ENCODE measurements at regions not wholly inside any gene's neighbourhood (a gene's known extent, or its start where the extent isn't known, plus 50 kb on each side); places are given as distances from the start of the nearest gene placed in this dataset.

DNA sequence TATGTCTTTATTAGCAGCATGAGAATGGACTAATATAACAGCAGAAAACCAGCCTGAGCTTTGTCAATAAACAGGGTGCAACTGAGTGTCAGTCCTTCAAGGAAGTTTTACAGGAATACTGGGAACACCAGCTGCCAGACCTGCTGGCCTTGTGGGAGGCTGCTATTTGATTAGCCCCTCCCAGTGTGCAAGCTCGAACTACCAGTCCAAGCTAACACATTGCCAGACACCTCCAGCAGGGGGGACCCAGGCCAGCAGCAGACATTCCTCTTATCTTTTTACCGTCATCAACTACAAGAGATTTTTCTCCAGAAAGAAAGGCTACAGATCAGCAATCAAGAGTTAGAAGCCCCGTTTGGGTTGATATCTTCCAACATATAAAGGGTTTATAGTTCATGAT is 942.8 kb upstream of the TENM4 start:
- Mint-ChIP-seq H3K4me1 (no peaks in the 10 kb centered on the region), H3K27ac (no peak overlapping the region), H3K9me3 (peaks cover 0 to 4% of the 10 kb centered on the region in 2 donors), H3K36me3 (no peaks in the 10 kb centered on the region), H3K4me3 (no peak overlapping the region), H3K27me3 (no peaks in the 10 kb centered on the region)
- no peak for ATAC-seq (replicated peaks)
- DNase-seq: no peak

DNA sequence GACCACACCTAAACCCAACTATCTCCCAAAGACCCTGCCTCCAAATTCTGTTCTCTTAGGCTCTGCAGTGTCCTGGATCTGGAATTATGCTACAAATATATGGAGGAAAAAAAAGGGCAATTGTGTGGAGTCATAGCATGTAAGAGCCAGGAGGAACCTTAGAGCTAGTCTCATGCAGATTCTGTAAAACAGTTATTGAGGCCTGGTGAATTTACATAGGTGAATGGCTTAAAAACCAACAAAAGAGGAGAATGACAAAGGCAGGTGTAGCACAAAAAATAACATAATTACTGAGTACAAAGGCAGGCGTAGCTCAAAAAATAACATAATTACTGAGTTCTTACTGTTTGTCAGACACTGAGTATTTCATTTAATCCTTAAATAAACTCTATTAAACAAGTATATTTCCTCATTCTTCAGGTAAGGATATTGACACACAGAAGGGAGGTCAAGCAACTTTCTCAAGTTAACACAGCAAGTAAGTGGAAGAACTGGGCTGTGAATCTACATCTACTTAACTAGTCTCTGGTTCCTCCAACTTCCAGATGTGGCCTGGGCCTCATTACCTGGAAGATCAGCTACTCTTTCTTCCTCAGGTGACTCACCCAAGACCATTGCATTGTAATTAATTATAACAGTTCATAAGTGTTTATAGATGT is 938.9 kb upstream of the TENM4 start:
- no peaks in the 10 kb centered on the region for H3K27me3 Mint-ChIP-seq
- H3K4me1 Mint-ChIP-seq: no peaks in the 10 kb centered on the region
- H3K36me3 Mint-ChIP-seq: no peaks in the 10 kb centered on the region
- no peak for DNase-seq
- H3K4me3 Mint-ChIP-seq: no peak overlapping the region
- H3K27ac Mint-ChIP-seq: no peak overlapping the region
- H3K9me3 Mint-ChIP-seq: peaks cover 0 to 9% of the 10 kb centered on the region in 2 donors
- no peak for ATAC-seq (replicated peaks)

DNA sequence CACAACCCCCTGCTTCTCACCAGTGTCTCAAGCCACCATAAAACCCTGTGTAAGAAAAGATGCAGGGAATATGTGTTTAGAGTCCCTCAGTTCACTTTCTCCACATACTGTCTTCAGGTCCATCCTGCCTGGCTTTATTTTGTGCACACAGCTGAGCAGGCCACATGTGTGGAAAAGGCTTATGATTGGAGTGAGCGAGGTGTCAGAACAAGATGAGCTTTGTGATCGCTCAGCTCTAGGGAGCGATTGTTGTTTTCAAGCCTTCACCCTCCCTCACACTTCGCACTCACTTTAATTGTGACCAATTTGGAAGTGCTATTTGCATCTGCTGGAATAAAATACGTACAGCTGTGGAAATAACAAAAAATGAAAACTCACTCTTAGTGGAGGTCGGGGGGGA is 931.1 kb upstream of the TENM4 start:
- Mint-ChIP-seq H3K36me3 (no peaks in the 10 kb centered on the region), H3K4me3 (no peak overlapping the region), H3K9me3 (peaks cover 3 to 11% of the 10 kb centered on the region in 2 donors), H3K27ac (no peak overlapping the region), H3K4me1 (no peaks in the 10 kb centered on the region), H3K27me3 (no peaks in the 10 kb centered on the region)
- DNase-seq (no peak), ATAC-seq (replicated peaks) (no peak)

DNA sequence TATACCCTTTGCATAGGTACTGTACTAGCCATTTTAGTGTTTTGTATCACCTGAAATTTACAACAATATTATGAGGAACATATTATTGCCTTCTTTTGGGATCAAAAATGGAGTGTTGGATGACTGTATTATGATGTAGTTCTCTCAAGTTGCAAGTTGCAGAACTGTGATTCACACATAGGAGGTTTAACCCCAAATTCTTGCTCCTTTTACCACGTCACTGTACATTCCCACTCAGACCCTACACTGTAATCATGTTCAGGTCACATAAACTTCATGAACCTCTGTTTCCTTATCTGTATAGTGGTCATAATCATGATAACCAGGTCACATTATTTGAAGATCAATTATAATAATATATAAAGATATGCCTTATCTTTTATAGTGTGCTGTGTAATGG is 925.1 kb upstream of the TENM4 start:
- H3K4me3 Mint-ChIP-seq: no peak overlapping the region
- H3K9me3 Mint-ChIP-seq: peaks cover 3 to 4% of the 10 kb centered on the region in 2 donors
- H3K27ac Mint-ChIP-seq: no peak overlapping the region
- no peaks in the 10 kb centered on the region for H3K27me3 Mint-ChIP-seq
- H3K4me1 Mint-ChIP-seq: no peaks in the 10 kb centered on the region
- H3K36me3 Mint-ChIP-seq: no peaks in the 10 kb centered on the region
- ATAC-seq (replicated peaks) (no peak), DNase-seq (no peak)

DNA sequence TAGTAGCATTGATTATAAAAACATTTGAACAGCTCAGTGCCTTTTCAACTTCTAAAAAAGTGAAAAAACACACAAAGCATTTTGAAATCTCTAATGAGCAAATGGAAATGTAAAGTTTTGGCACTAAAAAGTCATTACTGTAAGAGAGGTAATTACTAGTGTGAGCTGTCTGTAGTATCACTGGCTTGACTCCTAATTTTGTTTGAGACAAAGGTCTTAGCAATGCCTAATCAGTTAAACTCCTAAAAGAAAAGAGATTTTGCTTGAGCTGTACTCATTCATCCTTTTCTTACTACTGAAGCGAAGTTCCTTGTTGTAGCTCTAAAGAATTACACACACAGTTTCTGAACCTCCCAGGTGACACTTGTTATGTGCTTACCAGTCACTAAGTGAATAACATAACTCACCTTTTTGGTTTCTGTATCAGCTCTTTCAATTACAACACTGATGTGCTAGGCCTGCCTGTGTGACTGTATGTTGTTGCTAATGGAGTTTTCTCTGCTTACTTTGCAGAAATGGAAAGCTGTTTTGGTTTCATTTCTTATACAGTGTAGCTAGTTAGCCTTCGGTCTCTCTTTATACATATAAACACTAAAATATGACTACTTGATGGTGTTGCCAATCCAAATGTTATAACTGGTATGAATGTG is 924.4 kb upstream of the TENM4 start:
- Mint-ChIP-seq H3K4me1 (no peaks in the 10 kb centered on the region), H3K27ac (no peak overlapping the region), H3K4me3 (no peak overlapping the region), H3K36me3 (no peaks in the 10 kb centered on the region), H3K27me3 (no peaks in the 10 kb centered on the region), H3K9me3 (peaks cover under 1 to 2% of the 10 kb centered on the region in 2 donors)
- ATAC-seq (replicated peaks) (no peak), DNase-seq (no peak)

DNA sequence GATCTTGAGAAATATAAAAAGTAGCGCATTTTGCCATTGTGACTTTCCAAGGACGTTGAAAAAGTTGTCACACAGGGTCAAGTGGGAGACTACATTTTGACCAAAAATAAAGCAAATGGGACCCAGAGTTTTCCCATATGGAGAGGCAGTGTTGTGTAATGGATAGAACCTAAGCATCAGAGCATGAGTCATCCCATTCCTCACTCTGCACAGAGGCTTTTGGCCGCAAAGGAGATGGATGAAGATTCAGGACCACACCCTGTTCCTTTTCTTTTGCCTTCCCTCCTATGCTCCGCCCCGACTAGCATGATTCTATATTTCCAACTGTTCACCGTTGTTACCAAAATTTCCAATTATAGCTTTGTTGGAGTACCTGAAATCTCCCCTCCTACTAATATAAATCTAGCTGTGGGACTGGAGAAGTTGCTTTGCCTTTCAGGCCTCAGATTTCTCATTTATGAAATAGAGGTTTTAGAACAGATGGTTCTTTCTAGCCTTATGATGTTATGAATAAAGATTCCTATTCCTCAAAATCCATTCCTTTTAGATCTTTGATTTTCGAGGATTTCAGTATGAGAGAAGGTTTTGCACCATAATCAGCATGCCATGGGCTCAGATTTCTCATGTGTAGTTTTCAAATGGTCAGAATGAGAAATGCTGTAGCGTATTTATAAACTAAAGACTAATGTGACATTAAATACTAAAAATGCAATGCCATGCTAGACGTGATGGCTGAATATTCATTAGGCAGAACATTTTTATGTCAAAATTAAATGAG is 921.9 kb upstream of the TENM4 start:
- Mint-ChIP-seq H3K4me1 (no peaks in the 10 kb centered on the region), H3K36me3 (no peaks in the 10 kb centered on the region), H3K9me3 (peaks cover 0 to 2% of the 10 kb centered on the region in 2 donors), H3K27me3 (no peaks in the 10 kb centered on the region), H3K4me3 (no peak overlapping the region), H3K27ac (no peak overlapping the region)
- ATAC-seq (replicated peaks) (no peak), DNase-seq (no peak)

DNA sequence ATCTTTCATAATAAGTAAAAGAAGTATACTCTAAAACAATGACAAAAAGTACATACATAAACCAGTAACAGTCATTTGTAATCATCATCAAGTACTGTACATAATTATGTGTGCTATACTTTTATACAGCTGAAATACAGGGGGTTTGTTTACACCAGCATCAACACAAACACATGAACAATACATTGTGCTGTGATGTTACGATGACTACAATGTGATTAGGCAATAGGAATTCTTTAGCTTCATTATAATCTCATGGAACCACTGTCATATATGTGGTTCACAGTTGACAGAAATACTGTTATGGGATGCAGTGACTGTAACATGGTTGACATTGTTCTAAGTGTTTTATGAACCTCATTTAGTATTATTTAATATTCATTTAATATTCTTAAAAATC is 914.4 kb upstream of the TENM4 start:
- H3K36me3 Mint-ChIP-seq: no peaks in the 10 kb centered on the region
- no peak for DNase-seq
- H3K4me3 Mint-ChIP-seq: no peak overlapping the region
- no peaks in the 10 kb centered on the region for H3K27me3 Mint-ChIP-seq
- H3K4me1 Mint-ChIP-seq: no peaks in the 10 kb centered on the region
- H3K27ac Mint-ChIP-seq: no peak overlapping the region
- H3K9me3 Mint-ChIP-seq: peaks cover 0 to 1% of the 10 kb centered on the region in 2 donors
- no peak for ATAC-seq (replicated peaks)

DNA sequence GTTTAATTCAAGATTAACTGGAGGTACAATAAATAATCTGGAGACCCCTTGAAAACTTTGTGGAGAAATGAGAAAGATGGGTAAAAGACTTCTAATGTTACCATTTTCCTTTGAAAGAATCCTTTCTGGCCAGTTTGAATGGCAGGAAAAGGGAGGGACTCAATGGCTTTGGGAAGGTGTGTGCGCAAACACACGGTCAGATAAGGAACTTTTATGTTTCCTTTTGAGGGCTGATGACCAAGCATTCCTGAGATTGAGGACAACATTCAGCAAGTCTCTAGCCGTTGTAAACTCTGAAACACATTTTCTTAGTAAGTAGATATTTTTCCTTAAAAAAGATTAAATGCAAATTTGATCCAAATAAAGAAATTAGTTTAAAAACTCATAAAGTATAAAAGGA is 909.7 kb upstream of the TENM4 start:
- no peaks in the 10 kb centered on the region for H3K4me1 Mint-ChIP-seq

DNA sequence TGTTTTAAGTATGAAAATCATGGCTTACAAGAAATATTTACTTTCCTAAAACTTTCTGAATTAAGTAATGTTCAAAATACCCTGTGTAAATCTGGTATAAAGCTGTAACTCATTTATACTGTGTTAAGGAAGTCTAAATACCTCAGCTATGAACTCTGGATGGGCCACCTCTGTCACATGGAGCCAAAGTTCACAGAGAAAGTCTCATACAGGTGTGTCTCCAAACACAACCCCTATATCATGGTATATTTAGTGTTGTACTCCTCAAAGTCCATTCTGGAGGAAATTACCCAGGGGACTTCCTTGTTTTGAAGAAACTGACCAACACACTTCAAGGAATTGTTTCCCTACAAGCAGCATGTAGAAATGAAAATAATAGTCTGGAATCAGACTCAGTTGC is 909.2 kb upstream of the TENM4 start:
- DNase-seq (no peak), ATAC-seq (replicated peaks) (no peak)
- Mint-ChIP-seq H3K4me1 (no peaks in the 10 kb centered on the region), H3K9me3 (no peaks in the 10 kb centered on the region), H3K27ac (no peak overlapping the region), H3K36me3 (no peaks in the 10 kb centered on the region), H3K27me3 (no peaks in the 10 kb centered on the region), H3K4me3 (no peak overlapping the region)

More for the DNA sequence above, 909.7 kb upstream of the TENM4 start:
- ATAC-seq (replicated peaks): no peak
- DNase-seq: no peak
- no peak overlapping the region for H3K27ac Mint-ChIP-seq
- no peaks in the 10 kb centered on the region for H3K27me3 Mint-ChIP-seq
- no peaks in the 10 kb centered on the region for H3K36me3 Mint-ChIP-seq
- H3K4me3 Mint-ChIP-seq: no peak overlapping the region
- no peaks in the 10 kb centered on the region for H3K9me3 Mint-ChIP-seq

DNA sequence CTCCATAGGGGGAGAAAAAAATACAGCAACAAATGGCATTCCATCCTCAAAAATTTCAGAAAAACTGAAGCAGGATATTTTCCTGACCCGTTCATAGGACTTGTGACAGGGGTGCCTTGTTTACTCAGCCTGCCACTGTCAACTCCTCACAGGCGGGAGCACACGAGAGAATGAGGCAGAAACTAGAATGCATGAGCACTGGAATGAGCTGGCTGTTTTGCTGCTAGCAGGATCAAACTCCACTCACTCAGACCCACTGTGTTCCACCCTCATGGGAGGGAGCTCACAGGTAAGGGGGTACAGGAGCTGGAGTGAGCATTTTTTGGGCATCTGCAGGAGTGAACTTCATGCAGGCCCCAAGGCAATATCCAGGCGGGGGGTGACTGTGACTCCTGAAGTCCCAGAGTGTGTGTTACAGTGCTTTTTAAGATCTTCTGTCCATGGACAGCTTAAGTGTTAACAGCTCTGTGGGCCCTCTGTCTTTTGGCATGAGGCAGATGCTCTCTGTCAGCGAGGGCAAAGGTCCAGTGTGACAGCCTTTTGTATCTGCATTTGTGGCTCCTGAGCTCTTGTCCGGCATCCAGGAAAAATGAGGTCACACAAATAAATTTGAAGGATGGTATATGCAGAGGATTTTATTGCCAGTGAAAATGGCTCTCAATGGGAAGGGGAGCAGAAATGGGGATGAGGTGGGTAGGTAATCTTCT is 905.7 kb upstream of the TENM4 start:
- no peaks in the 10 kb centered on the region for H3K9me3 Mint-ChIP-seq
- no peaks in the 10 kb centered on the region for H3K4me1 Mint-ChIP-seq
- H3K4me3 Mint-ChIP-seq: no peak overlapping the region
- no peak for ATAC-seq (replicated peaks)
- no peak for DNase-seq
- no peaks in the 10 kb centered on the region for H3K27me3 Mint-ChIP-seq
- no peak overlapping the region for H3K27ac Mint-ChIP-seq
- no peaks in the 10 kb centered on the region for H3K36me3 Mint-ChIP-seq

DNA sequence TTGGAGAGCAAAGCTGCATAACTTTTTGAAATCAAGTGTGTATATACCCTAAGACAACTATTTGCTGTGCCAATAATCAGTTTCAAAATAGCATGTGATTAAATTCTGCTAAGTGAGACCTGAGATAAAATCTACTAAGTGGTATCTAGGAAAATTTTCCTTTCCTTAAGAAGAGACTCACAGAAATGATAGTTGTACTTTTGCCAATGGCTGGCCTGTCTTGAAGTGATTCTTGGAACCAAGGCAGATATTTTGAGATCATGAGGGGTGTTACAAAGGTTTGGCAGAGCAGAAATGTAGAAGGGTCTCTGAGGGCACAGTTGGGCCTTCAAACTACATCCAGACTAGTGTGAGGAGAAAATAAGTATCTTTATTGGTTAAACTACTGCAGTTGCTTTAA is 902.6 kb upstream of the TENM4 start:
- no peaks in the 10 kb centered on the region for H3K9me3 Mint-ChIP-seq
- no peaks in the 10 kb centered on the region for H3K4me1 Mint-ChIP-seq
- no peaks in the 10 kb centered on the region for H3K27me3 Mint-ChIP-seq
- no peak overlapping the region for H3K27ac Mint-ChIP-seq
- H3K4me3 Mint-ChIP-seq: no peak overlapping the region
- no peak for ATAC-seq (replicated peaks)
- H3K36me3 Mint-ChIP-seq: no peaks in the 10 kb centered on the region
- DNase-seq: no peak

DNA sequence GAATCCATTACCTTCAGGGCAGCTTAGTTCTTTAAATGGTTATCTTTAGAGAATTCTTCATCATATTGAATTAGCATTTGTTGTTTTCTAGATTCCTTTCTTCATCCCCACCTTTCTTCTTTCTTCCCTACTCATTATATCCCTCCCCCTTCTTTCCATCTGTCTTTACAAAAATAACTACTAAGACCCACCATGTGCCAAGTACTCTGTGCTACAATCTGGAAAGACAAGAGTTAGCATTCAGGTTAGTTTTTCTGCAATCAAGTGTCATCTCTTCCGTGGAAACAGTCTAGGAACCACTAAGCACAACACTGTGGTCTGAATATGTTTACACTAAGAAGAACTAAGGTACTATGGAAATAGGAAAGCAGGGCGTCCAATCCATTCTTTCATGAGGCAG is 897.4 kb upstream of the TENM4 start:
- no peak for ATAC-seq (replicated peaks)
- Mint-ChIP-seq H3K36me3 (no peaks in the 10 kb centered on the region), H3K4me1 (no peaks in the 10 kb centered on the region), H3K4me3 (no peak overlapping the region), H3K27ac (no peak overlapping the region), H3K9me3 (peaks cover 0 to 2% of the 10 kb centered on the region in 2 donors), H3K27me3 (no peaks in the 10 kb centered on the region)
- DNase-seq: no peak

DNA sequence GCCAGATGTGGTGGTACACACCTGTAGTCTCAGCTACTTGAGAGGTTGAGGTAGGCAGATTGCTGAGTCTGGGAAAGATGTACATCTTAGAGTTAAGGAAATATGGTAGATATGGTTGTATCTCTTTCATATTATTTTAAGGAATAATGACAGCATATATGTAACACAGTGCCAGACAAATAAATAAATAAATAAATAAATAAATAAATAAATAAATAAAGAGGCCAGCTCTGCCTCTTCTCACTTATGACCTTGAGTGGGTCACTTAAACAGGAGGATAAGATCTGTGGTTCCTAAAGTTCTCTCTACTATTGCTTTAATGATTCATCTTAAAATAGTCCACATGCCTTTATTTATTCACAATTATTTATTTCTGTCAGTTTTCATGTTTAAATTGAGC is 890.9 kb upstream of the TENM4 start:
- Mint-ChIP-seq H3K27me3 (no peaks in the 10 kb centered on the region), H3K4me1 (no peaks in the 10 kb centered on the region), H3K27ac (no peak overlapping the region), H3K9me3 (peaks cover 0 to 2% of the 10 kb centered on the region in 2 donors), H3K36me3 (no peaks in the 10 kb centered on the region), H3K4me3 (no peak overlapping the region)
- DNase-seq: no peak
- no peak for ATAC-seq (replicated peaks)

DNA sequence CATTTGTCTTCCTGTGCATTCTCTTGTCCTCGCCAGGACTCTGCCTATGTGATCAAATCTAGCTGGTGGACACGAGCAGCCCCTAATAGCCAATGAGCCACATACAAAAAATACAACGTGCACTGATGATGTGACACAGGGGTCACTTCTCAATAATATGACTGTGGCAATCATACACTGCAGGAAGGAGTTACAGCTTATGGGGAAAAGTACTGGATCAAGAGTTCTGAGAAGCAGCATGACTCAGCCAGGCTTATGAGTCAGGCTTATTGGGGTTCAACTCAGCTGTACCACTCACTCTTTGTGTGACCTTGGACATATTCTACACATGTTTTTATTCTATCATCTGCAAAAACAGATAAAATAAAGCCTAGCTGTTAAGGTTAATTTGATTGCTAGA is 889.4 kb upstream of the TENM4 start:
- DNase-seq: no peak
- Mint-ChIP-seq H3K4me3 (no peak overlapping the region), H3K4me1 (no peaks in the 10 kb centered on the region), H3K36me3 (no peaks in the 10 kb centered on the region), H3K9me3 (peaks cover 0 to 2% of the 10 kb centered on the region in 2 donors), H3K27ac (no peak overlapping the region), H3K27me3 (no peaks in the 10 kb centered on the region)
- ATAC-seq (replicated peaks): no peak

Data from stimulated activated naive B cell treated with anti-CD40 and anti-IgM and Interleukin-4, amounts not matched to agents 10 μg/mL and 1 μg/mL and 100 μg/mL, for 72 hours (primary cell).